HS-5 (cell line): ENCODE measurements at regions not wholly inside any gene's neighbourhood (a gene's known extent, or its start where the extent isn't known, plus 50 kb on each side); places are given as distances from the start of the nearest gene placed in this dataset.

ENCODE experiments used
- DNase-seq: peaks from one replicate; pipeline ENCODE4 v3.0.0-alpha.2; 2012; ENCODE audit warnings: low read depth

GRCh38 chr2:104703669-104704068, 150.2 kb upstream of the POU3F3 start:
- no peak for DNase-seq

GRCh38 chr2:104704496-104705245, 149.2 kb upstream of the POU3F3 start:
- DNase-seq: no peak

GRCh38 chr2:104707056-104707455, 146.9 kb upstream of the POU3F3 start:
- DNase-seq: no peak

DNA sequence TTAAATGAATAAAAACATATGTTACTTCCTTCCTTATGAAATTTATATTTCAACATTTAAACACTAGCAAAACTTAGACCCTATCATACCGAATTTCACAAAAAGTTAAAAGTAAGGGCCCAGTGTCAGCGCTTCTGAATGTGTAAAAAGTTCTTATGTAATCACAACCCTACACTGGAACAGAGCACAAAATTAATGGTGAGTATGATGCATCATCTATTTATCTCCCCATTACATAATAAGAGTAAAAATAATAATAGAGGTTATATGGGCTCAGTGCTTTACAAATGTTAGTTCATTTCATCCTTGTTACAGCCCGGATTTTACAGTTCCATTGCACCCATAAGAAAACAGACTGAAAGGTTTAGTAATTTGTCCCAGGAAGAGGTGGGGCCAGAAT, 144.9 kb upstream of the POU3F3 start:
- no peak for DNase-seq

GRCh38 chr2:104716061-104716460, 137.9 kb upstream of the POU3F3 start:
- no peak for DNase-seq

GRCh38 chr2:104733226-104733943, 120.5 kb upstream of the POU3F3 start:
- DNase-seq: no peak

DNA sequence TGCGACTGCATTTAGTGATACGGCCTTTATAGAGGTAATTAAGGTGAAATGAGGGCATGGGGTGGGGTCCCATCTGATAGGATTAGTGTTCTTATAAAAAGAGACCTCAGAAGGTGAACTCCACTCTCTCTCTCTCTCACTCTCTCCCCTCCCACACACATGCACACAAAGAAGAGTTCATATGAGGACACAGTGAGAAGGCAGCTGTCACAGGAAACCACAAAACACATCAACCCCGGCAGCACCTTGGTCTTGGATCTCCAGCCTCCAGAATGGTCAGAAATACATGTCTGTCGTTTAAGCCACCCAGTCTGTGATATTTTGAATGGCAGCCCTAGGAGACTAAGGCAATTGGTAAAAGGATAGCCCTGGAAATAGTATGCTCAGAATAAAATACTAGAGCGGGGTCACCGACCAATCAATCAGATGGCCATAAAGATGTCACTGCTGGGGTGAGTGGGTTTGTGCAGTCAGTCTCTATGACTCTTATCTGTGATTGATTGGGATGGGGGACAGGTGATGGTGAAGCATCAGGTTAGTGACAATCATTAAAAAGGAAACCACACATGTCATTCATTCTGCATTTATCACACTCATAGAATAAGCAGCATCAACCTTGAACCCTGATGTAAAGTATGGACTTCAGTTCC, 118.9 kb upstream of the POU3F3 start:
- no peak for DNase-seq

DNA sequence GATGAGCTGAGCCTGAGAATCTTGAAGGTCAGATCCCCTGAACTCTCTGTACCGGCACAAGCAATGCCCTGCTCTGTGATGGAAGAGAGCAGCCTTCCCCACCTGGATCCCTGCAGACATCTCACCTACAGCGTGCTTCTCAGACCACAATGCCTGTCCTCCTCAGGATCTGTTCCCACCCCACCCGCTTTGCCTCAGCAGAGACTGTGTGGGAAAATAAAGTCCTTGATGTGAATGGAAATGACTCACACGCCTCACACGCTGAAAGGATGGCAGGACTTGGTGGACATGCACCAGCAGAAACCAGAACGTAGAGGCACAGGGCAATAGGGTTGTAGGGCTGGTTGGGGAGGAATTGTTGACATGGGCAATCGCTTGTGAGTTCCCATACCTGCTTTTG, 117.9 kb upstream of the POU3F3 start:
- no peak for DNase-seq

DNA sequence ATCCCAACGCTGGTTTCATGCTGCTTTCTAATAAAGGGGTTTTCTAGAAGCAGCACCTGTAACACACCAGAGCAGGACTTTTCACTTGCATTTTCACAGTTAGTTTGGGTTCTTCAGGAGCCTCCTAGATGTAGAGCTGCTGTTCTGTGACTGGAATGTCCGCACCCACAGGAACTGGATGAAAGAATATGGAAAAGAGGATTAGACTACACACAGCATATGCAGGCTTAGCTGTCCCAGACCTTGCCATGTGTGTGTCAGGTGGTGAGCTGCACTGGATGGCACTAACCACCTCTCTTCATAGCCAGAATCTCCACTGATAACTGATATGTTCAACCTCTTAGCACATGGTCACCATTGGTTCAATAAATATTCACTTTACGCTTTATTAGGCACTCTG, 112.1 kb upstream of the POU3F3 start:
- no peak for DNase-seq

- no peak for DNase-seq
Measured at GRCh38 chr2:104744537-104744936, 109.4 kb upstream of the POU3F3 start.

GRCh38 chr2:104745846-104746245, 108.1 kb upstream of the POU3F3 start:
- DNase-seq: no peak

DNA sequence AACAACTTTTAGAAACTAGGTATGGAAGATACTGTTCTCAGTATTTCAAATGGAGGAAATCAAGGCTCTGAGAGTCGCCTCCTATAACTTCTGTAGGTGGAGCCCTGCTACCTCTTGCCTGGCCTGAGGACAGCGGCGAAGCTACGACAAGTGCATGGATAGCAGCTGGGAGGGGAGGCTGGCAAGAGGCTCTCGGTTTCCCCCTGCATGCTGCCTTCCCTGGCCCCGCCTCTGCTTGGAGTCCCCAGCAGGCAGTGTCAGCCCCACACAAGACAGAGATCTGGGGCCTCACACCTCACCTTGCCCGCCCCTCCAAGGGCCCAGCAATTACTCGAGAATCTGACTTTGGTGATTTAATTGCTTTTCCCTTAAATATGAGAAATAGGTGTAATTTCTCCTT, 107.6 kb upstream of the POU3F3 start:
- no peak for DNase-seq

DNA sequence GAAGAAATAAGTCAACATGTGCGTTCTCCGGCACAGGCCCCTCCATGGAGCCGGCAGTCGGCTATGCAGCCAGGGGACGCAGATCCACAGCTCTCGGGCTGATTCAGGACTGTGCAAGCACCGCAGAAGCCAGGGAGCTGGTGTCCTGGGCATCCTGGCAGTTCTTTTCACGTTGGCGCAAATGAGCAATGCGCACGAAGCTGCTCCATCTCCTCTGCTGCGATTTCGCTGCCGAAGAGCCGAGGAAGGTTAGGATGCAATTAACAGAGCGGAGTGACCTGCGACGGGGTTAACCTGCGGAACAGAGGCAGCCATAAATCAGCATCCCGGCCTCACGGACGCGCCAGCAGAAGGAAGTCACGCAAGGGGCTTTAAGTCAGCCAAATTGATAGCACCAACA, 107.1 kb upstream of the POU3F3 start:
- DNase-seq: no peak

GRCh38 chr2:104749856-104750460, 104.0 kb upstream of the POU3F3 start:
- DNase-seq: no peak

DNA sequence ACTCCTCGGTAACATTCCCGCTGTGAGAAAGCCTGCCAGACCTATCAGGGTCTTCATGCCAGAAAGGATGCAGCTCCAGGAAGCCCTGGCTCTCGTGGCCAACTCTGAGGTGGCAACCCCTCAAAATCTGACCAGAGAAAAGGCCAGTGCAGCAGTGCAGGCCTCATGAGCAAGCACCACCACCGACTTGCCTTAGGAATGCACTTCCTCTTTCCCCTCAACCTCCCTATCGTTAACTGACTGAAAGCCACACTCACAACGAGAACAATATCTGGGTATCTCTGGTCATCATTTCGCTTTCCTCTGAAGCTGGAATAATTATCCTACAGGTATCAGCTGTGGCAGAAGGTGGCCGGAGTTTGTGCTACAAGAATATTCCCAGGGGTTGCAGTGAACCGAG, 101.4 kb upstream of the POU3F3 start:
- DNase-seq: no peak

DNA sequence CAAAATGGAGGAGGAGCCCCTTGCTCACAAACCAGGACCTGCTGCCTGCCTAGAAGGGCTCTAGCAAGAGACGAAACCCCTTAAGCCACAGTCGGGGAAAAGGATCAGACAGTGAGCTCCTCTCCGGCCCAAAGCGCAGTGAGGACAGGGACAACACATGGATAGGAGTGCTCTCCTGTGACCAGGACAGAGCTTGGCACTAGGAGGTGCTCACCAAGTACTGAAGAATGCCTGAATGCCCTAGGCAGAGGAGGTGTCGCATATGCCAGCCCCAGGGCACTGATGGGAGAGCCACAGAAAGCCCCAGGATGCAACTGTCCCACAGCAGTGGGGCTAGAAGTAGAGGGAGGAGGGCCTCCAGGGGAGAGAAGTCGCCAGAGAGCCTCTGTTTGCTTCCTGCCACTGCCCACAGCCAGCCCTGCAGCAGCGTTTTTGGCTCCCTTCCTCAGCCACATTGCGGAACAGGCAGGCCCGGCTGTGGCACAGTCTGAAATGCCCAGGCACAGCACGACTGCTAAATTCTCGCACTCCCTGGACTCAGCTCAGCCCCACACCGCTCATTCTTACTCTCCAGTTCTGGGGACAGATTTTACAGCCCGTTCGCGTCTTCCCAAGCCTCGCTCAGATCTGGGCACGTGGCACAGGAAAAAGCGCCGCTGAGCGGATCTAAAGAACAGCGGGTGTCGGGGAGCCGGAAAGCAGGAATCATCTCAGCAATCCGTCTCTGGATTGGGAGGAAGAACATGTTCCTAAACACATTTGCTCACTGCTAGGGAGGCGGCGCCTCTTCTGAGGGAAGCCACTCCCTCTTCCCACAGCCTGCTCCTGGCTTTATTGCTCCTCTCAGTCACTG, 98.7 kb upstream of the POU3F3 start:
- DNase-seq: no peak

- no peak for DNase-seq
Measured at GRCh38 chr2:104756118-104756517, 97.8 kb upstream of the POU3F3 start.

DNA sequence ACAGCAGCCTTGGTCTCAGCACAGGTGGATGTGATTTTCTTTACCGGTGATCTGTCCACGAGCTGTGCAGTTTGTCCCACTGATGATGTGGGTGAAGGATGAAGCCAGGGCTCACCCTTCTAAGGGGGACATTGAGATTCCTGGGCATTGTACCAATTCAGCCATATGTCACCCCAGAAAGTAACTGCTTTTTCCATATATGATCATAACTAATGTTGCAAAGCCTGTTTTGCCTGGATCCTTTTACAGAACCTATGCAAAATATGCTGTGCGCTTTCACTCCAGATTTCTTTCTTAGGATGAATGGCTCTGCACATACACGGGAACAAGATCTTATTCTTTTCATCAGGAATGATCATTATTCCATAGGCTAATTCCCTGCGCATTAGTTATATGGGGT, 96.9 kb upstream of the POU3F3 start:
- no peak for DNase-seq

- no peak for DNase-seq
Measured at GRCh38 chr2:104758199-104758620, 95.7 kb upstream of the POU3F3 start.

DNA sequence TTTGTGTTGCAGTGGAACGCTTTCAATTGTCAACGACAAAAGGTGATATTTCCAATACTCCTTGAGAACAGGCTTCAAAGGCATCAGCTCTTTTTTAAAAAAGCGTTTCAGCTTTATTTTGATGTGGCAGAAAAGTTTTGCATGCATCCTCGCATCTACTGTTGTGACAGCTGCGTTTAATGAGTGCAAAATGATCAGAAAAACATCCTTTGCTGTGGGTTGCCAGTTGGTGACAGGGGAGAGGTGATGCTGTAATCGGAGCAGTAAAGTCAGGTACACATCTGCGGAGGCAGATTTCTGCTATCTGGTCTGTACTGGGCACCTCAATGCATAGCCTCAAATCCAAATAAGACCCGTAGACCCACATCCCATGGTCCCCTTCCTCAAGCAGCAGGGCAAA, 91.9 kb upstream of the POU3F3 start:
- DNase-seq: no peak

DNA sequence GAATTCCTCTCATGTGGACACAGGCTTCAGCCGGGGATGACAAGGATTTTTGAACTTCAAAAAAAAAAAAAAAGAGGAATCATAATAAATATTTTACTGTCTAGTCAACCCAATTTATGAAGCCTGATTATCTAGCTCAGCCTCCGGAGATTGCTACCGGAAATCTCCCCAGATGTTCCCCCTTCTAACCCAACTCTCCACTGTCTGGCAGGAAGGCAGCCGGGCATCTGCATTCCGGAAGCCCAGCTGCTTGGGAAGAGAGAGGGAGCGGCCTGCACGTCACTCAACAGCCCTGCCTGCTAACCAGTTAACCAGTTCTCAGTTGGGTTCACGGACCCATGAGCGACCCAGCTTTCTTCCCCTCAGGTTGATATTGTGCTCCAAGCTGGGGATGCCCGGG, 87.2 kb upstream of the POU3F3 start:
- DNase-seq: peak; percentile 68

DNA sequence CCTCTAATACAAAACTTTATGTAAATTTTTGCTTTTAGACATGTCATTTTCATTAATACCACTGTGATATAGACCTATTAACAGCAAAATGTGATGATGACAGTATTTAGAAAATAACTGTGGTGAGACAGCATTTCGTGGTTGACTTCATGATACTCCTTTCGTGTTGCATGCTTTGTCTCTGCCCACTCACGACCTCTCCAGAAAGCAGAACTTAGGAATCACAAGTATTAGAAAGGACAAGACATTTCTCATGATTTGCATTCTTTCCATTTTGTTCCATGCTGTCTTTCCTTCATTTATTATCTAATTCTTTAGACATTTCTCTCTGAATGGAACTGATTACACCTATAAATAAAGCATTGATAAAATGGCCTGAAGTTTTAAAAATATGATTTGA, 85.2 kb upstream of the POU3F3 start:
- DNase-seq: no peak
